ENCODE measurements at regions not wholly inside any gene's neighbourhood (a gene's known extent, or its start where the extent isn't known, plus 50 kb on each side); places are given as distances from the start of the nearest gene placed in this dataset.

DNA sequence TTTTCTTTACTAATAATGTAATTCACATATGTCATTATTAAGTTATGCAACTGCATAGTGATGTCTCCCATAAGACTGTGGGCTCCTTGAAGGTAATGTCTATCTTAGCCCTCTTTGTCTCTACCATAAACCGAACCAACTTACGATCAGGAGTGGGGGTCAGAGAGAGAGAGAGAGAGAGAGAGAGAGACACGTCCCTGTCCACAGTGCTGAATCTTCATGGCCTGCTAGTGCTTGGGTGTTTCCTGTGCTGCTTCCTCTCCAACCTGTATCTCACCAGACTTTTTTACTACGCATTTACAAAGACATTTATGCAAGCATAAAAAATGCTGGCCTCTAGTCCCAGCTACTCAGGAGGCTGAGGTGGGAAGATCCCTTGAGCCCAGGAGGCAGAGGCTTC, 52.2 kb upstream of the HAPSTR1 start:
- TF ChIP-seq, protein P1, sequence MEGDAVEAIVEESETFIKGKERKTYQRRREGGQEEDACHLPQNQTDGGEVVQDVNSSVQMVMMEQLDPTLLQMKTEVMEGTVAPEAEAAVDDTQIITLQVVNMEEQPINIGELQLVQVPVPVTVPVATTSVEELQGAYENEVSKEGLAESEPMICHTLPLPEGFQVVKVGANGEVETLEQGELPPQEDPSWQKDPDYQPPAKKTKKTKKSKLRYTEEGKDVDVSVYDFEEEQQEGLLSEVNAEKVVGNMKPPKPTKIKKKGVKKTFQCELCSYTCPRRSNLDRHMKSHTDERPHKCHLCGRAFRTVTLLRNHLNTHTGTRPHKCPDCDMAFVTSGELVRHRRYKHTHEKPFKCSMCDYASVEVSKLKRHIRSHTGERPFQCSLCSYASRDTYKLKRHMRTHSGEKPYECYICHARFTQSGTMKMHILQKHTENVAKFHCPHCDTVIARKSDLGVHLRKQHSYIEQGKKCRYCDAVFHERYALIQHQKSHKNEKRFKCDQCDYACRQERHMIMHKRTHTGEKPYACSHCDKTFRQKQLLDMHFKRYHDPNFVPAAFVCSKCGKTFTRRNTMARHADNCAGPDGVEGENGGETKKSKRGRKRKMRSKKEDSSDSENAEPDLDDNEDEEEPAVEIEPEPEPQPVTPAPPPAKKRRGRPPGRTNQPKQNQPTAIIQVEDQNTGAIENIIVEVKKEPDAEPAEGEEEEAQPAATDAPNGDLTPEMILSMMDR (IDR thresholded peaks at IDR 0.05; ENCODE audit: low read depth, low read length): no peak
- no peak for TF ChIP-seq EZH2phosphoT487 (IDR thresholded peaks at IDR 0.05; ENCODE audit: low read depth)
